ENCODE measurements at regions not wholly inside any gene's neighbourhood (a gene's known extent, or its start where the extent isn't known, plus 50 kb on each side); places are given as distances from the start of the nearest gene placed in this dataset.

DNA sequence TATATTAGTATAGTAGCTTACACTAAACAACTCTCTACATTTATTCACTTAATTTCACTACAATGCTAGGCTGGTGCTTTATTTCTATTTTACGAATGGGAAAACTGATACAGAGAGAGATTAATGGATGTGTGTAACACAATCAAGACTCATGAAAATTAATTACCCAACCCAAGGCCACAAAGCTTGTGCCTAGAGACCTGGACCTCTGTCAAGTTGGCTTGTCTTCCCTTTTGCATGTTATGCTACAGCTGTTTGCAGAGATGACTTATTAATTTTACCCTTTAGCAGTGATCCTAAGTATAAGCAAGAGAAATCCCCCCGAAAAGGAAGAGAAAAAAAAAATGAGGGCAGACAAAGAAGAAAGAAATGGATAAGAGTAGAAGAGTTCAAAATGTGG lies 162.5 kb downstream of the C3orf38 start (continued):
- TF ChIP-seq, protein P1, sequence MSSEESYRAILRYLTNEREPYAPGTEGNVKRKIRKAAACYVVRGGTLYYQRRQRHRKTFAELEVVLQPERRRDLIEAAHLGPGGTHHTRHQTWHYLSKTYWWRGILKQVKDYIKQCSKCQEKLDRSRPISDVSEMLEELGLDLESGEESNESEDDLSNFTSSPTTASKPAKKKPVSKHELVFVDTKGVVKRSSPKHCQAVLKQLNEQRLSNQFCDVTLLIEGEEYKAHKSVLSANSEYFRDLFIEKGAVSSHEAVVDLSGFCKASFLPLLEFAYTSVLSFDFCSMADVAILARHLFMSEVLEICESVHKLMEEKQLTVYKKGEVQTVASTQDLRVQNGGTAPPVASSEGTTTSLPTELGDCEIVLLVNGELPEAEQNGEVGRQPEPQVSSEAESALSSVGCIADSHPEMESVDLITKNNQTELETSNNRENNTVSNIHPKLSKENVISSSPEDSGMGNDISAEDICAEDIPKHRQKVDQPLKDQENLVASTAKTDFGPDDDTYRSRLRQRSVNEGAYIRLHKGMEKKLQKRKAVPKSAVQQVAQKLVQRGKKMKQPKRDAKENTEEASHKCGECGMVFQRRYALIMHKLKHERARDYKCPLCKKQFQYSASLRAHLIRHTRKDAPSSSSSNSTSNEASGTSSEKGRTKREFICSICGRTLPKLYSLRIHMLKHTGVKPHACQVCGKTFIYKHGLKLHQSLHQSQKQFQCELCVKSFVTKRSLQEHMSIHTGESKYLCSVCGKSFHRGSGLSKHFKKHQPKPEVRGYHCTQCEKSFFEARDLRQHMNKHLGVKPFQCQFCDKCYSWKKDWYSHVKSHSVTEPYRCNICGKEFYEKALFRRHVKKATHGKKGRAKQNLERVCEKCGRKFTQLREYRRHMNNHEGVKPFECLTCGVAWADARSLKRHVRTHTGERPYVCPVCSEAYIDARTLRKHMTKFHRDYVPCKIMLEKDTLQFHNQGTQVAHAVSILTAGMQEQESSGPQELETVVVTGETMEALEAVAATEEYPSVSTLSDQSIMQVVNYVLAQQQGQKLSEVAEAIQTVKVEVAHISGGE (CRISPR knock-in tag; IDR thresholded peaks at IDR 0.05): no peak
- TF ChIP-seq ZNF24 (IDR thresholded peaks at IDR 0.05) (no peak), POU2F2 (IDR thresholded peaks at IDR 0.05; ENCODE audit: borderline replicate concordance, low read depth, low read length) (no peak)
- TF ChIP-seq, protein P2, sequence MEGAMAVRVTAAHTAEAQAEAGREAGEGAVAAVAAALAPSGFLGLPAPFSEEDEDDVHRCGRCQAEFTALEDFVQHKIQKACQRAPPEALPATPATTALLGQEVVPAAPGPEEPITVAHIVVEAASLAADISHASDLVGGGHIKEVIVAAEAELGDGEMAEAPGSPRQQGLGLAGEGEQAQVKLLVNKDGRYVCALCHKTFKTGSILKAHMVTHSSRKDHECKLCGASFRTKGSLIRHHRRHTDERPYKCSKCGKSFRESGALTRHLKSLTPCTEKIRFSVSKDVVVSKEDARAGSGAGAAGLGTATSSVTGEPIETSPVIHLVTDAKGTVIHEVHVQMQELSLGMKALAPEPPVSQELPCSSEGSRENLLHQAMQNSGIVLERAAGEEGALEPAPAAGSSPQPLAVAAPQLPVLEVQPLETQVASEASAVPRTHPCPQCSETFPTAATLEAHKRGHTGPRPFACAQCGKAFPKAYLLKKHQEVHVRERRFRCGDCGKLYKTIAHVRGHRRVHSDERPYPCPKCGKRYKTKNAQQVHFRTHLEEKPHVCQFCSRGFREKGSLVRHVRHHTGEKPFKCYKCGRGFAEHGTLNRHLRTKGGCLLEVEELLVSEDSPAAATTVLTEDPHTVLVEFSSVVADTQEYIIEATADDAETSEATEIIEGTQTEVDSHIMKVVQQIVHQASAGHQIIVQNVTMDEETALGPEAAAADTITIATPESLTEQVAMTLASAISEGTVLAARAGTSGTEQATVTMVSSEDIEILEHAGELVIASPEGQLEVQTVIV (IDR thresholded peaks at IDR 0.05; ENCODE audit: borderline replicate concordance, partially characterized antibody): no peak
- TF ChIP-seq, protein P3, sequence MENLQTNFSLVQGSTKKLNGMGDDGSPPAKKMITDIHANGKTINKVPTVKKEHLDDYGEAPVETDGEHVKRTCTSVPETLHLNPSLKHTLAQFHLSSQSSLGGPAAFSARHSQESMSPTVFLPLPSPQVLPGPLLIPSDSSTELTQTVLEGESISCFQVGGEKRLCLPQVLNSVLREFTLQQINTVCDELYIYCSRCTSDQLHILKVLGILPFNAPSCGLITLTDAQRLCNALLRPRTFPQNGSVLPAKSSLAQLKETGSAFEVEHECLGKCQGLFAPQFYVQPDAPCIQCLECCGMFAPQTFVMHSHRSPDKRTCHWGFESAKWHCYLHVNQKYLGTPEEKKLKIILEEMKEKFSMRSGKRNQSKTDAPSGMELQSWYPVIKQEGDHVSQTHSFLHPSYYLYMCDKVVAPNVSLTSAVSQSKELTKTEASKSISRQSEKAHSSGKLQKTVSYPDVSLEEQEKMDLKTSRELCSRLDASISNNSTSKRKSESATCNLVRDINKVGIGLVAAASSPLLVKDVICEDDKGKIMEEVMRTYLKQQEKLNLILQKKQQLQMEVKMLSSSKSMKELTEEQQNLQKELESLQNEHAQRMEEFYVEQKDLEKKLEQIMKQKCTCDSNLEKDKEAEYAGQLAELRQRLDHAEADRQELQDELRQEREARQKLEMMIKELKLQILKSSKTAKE (IDR thresholded peaks at IDR 0.05; ENCODE audit: low read depth, poor library complexity, severe bottlenecking): no peak

Measured in GM12878 (cell line).